Heart right ventricle (tissue), 16 donors: ENCODE measurements at regions not wholly inside any gene's neighbourhood (a gene's known extent, or its start where the extent isn't known, plus 50 kb on each side); places are given as distances from the start of the nearest gene placed in this dataset.

Experiments
- ATAC-seq, 8 donors: fragments of 200-7000 bp; cut with Tn5 transposase; one replicate each; pipeline ENCODE4 v1.9.1; 2020; ENCODE audit warnings: mild to moderate bottlenecking in 8 of 8, moderate library complexity in 8 of 8, moderate number of reproducible peaks in 1 of 8
- DNase-seq, 2 donors: peaks; one replicate each; pipeline ENCODE4 v3.0.0-alpha.2; 2020
- H3K27ac ChIP-seq, 10 donors: fragments of 200-600 bp; sonication (generic) in 2 of 10; one replicate each; pipeline versions ENCODE4 v1.5.0 to v1.8.0; 2020 to 2022; ENCODE audit warnings: mild to moderate bottlenecking in 3 of 10
- H3K27me3 ChIP-seq, 7 donors: fragments of 200-600 bp; one replicate each; pipeline ENCODE4 v1.8.0; 2021 to 2022; ENCODE audit warnings: mild to moderate bottlenecking in 2 of 7
- H3K36me3 ChIP-seq, 9 donors: fragments of 200-600 bp; sonication (generic) in 1 of 9; one replicate each; pipeline versions ENCODE4 v1.5.0 to v1.8.0; 2020 to 2022; ENCODE audit warnings: mild to moderate bottlenecking in 2 of 9
- H3K4me1 ChIP-seq, 9 donors: fragments of 200-600 bp; sonication (generic) in 1 of 9; one replicate each; pipeline versions ENCODE4 v1.5.0 to v1.8.0; 2020 to 2022; ENCODE audit warnings: mild to moderate bottlenecking in 4 of 9
- H3K4me3 ChIP-seq, 10 donors: fragments of 200-600 bp; sonication (generic) in 2 of 10; one replicate each; pipeline versions ENCODE4 v1.5.0 to v1.8.0; 2020 to 2022; ENCODE audit warnings: mild to moderate bottlenecking in 7 of 10, moderate library complexity in 2 of 10
- H3K9me3 ChIP-seq, 11 donors: fragments of 200-600 bp in 10 of 11; sonication (generic) in 2 of 11; one replicate each; pipeline versions ENCODE4 v1.5.0 to v1.8.0; 2013 to 2022; ENCODE audit warnings: mild to moderate bottlenecking in 2 of 11, control low read depth in 1 of 11, moderate library complexity in 1 of 11
- WGBS, 2 donors: extraction: QIAGEN DNeasy Blood & Tissue Kit; methylation state at CpG; one replicate each; pipeline ENCODE4 v1.1.7; 2013; ENCODE audit warnings: inconsistent platforms in 1 of 2; 5-methylcytosine and 5-hydroxymethylcytosine counted together
- intact Hi-C, 10 donors: fragments of 100-400 bp; cut with DNase I; formaldehyde crosslinking; loops; one replicate each; pipeline versions ENCODE4 v1.11.1 to v1.14.2; 2022
- TF ChIP-seq, protein P1 (sequence below), 9 donors: fragments of 200-600 bp; sonication (generic) in 2 of 9; IDR thresholded peaks; one replicate each; pipeline versions ENCODE4 v1.5.0 to v1.8.0; 2021 to 2022; ENCODE audit warnings: antibody characterized with exemption in 9 of 9, mild to moderate bottlenecking in 5 of 9, moderate library complexity in 1 of 9
- donor health status: Arrhythmogenic right ventricular cardiomyopathy.
- donor health status: ischemic (EF 13 %, LVEDD 7.1; RV severe dilation, severe dysfunction).
- donor health status: healthy with polysubstance abuse.
- donor health status: DM: no; HTN: yes; CAD: no.
- donor health status: DM: no; HTN: no; CAD: no.
- donor health status: ischemic (EF 25% LVEDD 6.9; RV normal size, moderate dysfunction).
- donor health status: ischemic (EF 25% LVEDD 5.7; RV mildly dilated, moderate dysfunction).
- donor health status: healthy.
- donor health status: DM: yes; HTN: yes; CAD: no.
- donor health status: Ischemic cardiomyopathy.
- donor health status: ischemic (EF 35%, LVEDD 5.7; RV mildly dilated, moderate dysfunction).
- donor health status: nonischemic (EF 11% LVEDD 7.7; RV severe dilation, severe dysfunction).
- donor health status: DM: yes; HTN: yes; CAD: no.
- donor health status: PGD.
- donor health status: ischemic (EF 29% LVEDD 5.4; RV normal size, mild dysfunction).
- donor health status: nonischemic (EF 23%, LVEDD 6.1; RV moderate dilation, normal function).

DNA sequence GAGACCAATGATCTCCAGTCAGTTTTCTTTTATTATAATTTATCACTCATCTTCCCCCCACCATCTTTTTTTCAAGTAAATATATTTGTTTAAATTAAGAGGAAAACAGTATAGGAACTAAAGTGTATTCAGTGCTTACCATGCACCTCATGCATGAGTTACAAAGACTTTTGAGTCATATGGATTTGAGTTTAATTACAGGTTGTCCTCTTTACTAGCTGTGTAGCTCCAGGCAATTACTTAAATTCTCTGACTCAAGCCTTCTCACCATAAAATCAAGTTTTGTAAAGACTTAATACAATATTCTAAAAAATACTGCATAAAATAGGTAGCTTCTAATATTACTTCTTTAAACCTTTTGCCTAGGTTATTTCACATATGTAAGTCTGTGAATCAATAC lies 251.3 kb downstream of the SLC16A7 start:
- intact Hi-C loops, result no loop called here
- TF ChIP-seq, protein P1, sequence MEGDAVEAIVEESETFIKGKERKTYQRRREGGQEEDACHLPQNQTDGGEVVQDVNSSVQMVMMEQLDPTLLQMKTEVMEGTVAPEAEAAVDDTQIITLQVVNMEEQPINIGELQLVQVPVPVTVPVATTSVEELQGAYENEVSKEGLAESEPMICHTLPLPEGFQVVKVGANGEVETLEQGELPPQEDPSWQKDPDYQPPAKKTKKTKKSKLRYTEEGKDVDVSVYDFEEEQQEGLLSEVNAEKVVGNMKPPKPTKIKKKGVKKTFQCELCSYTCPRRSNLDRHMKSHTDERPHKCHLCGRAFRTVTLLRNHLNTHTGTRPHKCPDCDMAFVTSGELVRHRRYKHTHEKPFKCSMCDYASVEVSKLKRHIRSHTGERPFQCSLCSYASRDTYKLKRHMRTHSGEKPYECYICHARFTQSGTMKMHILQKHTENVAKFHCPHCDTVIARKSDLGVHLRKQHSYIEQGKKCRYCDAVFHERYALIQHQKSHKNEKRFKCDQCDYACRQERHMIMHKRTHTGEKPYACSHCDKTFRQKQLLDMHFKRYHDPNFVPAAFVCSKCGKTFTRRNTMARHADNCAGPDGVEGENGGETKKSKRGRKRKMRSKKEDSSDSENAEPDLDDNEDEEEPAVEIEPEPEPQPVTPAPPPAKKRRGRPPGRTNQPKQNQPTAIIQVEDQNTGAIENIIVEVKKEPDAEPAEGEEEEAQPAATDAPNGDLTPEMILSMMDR (IDR thresholded peaks at IDR 0.05), result no peak
- Histone ChIP-seq H3K4me1 (no peaks in the 10 kb centered on the region), H3K4me3 (no peak overlapping the region), H3K27me3 (no peaks in the 10 kb centered on the region), H3K9me3 (no peaks in the 10 kb centered on the region), H3K36me3 (no peaks in the 10 kb centered on the region), H3K27ac (no peak overlapping the region)
- DNase-seq (no peak), ATAC-seq (no peak)

DNA sequence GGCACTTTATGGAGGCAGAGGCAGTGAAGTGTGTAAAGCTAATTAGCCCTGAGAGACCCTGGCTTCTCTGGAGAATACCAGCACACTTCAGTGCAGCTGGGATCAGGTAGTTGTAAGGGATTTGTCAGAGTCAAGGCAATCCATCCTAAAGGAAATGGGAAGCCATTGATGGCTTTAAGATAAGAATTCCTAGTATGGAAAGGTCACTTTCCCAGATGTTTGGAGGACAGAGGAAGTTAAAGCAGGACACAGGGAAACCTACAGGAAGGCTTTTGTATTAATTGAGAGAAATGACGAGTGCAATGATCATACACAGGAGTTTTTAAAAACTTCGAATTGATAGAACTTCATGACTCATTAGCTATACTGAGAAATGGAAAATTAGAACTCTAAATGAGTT lies 254.4 kb downstream of the SLC16A7 start:
- TF ChIP-seq, protein P1 (IDR thresholded peaks at IDR 0.05), result no peak
- peak in 1 of 8 donors; percentile 78 for ATAC-seq
- no peak for DNase-seq
- WGBS, 2 donors, result 58 to 77% methylated on average over 2 of the region's 2 CpGs
- no peaks in the 10 kb centered on the region for H3K36me3 ChIP-seq
- H3K9me3 ChIP-seq, result peaks cover 0 to 5% (median 0%) of the 10 kb centered on the region in 11 donors
- intact Hi-C loops, result no loop called here
- peak overlapping the region in 1 of 10 donors; percentile 53 for H3K27ac ChIP-seq
- no peak overlapping the region for H3K4me3 ChIP-seq
- H3K4me1 ChIP-seq, result no peaks in the 10 kb centered on the region
- H3K27me3 ChIP-seq, result no peaks in the 10 kb centered on the region

DNA sequence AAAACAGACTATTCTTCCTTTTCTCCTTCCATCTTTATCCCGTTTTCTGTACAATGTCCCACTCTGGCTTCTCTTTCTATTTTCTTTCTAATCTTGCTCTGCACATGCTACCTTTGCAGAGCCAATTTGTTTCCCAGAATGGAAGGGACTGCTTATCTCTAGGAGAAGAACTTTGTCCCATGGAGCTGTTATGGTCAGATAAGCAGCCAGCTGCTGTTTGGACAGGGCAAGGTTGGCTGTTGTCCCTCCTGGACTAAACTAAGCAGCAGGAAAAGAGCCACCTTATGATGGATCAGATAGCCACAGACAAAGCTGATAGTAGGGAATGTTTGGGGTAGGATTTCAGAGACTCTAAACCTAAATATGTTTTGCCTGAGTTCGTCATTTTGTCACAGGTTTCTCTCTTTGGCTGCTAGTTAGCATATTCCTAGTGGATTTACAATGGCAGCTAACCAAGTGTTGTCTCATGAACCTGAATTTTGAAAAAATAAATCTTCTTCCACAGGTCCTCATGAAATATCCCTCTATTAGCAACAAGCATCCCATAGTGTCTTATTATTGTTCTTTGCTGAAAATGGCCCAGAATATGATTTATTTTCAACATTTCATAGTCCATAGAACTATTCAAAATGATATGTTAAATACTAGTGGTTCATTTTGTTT lies 262.8 kb downstream of the SLC16A7 start:
- Histone ChIP-seq H3K27ac (no peak overlapping the region), H3K27me3 (no peaks in the 10 kb centered on the region), H3K9me3 (peaks cover 0 to 32% (median 6%) of the 10 kb centered on the region in 11 donors), H3K4me3 (no peak overlapping the region), H3K36me3 (no peaks in the 10 kb centered on the region), H3K4me1 (no peaks in the 10 kb centered on the region)
- 59 to 82% methylated on average over 2 of the region's 2 CpGs for WGBS, 2 donors
- ATAC-seq (peak in 1 of 8 donors; percentile 42), DNase-seq (no peak)
- TF ChIP-seq, protein P1 (IDR thresholded peaks at IDR 0.05), result no peak
- intact Hi-C loops, result no loop called here

DNA sequence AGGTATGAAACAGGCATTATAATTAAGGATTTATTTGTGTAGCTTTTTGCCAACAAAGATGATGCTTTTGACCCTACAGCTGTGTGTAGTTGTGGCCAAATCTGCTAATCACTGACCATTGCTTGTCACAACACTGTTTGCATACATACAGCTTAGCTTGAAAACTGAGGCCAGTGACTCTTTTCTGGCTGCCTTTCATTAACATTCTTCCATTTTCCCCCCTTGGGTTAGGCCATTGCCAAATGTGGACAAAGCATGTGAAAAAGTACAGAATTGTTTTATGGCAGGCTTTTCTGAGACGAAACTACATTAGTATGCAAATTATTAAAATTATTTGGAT lies 263.3 kb downstream of the SLC16A7 start:
- 83 to 87% methylated on average over 1 of the region's 1 CpG for WGBS, 2 donors
- Histone ChIP-seq H3K9me3 (peaks cover 0 to 32% (median 6%) of the 10 kb centered on the region in 11 donors), H3K36me3 (no peaks in the 10 kb centered on the region), H3K4me3 (no peak overlapping the region), H3K4me1 (no peaks in the 10 kb centered on the region), H3K27ac (no peak overlapping the region), H3K27me3 (no peaks in the 10 kb centered on the region)
- intact Hi-C loops, result no loop called here
- TF ChIP-seq, protein P1 (IDR thresholded peaks at IDR 0.05), result no peak
- no peak for DNase-seq
- no peak for ATAC-seq
